Astrocyte (in vitro differentiated cells and primary cell): ENCODE measurements at regions not wholly inside any gene's neighbourhood (a gene's known extent, or its start where the extent isn't known, plus 50 kb on each side); places are given as distances from the start of the nearest gene placed in this dataset.

Experiments
- DNase-seq: peaks from one replicate; pipeline ENCODE4 v3.0.0-alpha.2; 2010; ENCODE audit warnings: low read depth
- FAIRE-seq: peaks from 2 replicates; lab custom pipeline; 2011; peaks lifted over from hg19 to GRCh38; lab: Jason Lieb, UNC
- H2AFZ ChIP-seq: 2 replicates; pipeline ENCODE4 v1.6.0; 2012; ENCODE audit warnings: low read depth, low read length, inconsistent platforms
- H3K27ac ChIP-seq: 2 replicates; pipeline ENCODE4 v1.5.1; 2011; ENCODE audit warnings: low read depth, low read length, inconsistent platforms
- H3K27me3 ChIP-seq: 2 replicates; pipeline ENCODE4 v1.6.0; 2011; ENCODE audit warnings: low read length, inconsistent platforms; ENCODE audit not compliant: insufficient read depth
- H3K36me3 ChIP-seq: 2 replicates; pipeline ENCODE4 v1.5.1; 2011; ENCODE audit warnings: low read length, inconsistent platforms; ENCODE audit not compliant: insufficient read depth
- H3K4me1 ChIP-seq: 2 replicates; pipeline ENCODE4 v1.5.1; 2011; ENCODE audit warnings: low read length, inconsistent platforms; ENCODE audit not compliant: insufficient read depth
- H3K4me2 ChIP-seq: 2 replicates; pipeline ENCODE4 v1.6.0; 2012; ENCODE audit warnings: low read length, inconsistent platforms
- H3K4me3 ChIP-seq: 2 replicates; pipeline ENCODE4 v1.5.1; 2011; ENCODE audit warnings: low read depth, mild to moderate bottlenecking, low read length, inconsistent platforms; ENCODE audit not compliant: insufficient read depth
- H3K79me2 ChIP-seq: 2 replicates; pipeline ENCODE4 v1.6.0; 2012; ENCODE audit warnings: mild to moderate bottlenecking, low read length, inconsistent platforms; ENCODE audit not compliant: insufficient read depth
- H3K9ac ChIP-seq: 2 replicates; pipeline ENCODE4 v1.6.0; 2012; ENCODE audit warnings: mild to moderate bottlenecking, low read length, inconsistent platforms
- H3K9me3 ChIP-seq: 2 replicates; pipeline ENCODE4 v1.5.1; 2012; ENCODE audit warnings: low read depth, mild to moderate bottlenecking, low read length, inconsistent platforms; ENCODE audit not compliant: insufficient read depth
- H4K20me1 ChIP-seq: 2 replicates; pipeline ENCODE4 v1.6.0; 2012; ENCODE audit warnings: low read length, inconsistent platforms; ENCODE audit not compliant: insufficient read depth
- H3K27ac Mint-ChIP-seq: one replicate; pipeline ENCODE4 v1.8.0; 2021; ENCODE audit warnings: mild to moderate bottlenecking, mixed read lengths; ENCODE audit not compliant: unreplicated experiment
- H3K27me3 Mint-ChIP-seq: one replicate; pipeline ENCODE4 v1.8.0; 2021; ENCODE audit warnings: low read depth, mixed read lengths; ENCODE audit not compliant: unreplicated experiment
- H3K36me3 Mint-ChIP-seq: one replicate; pipeline ENCODE4 v1.8.0; 2021; ENCODE audit warnings: low read depth, mixed read lengths; ENCODE audit not compliant: unreplicated experiment
- H3K4me1 Mint-ChIP-seq: one replicate; pipeline ENCODE4 v1.8.0; 2021; ENCODE audit warnings: low read depth, mixed read lengths; ENCODE audit not compliant: unreplicated experiment
- H3K4me3 Mint-ChIP-seq: one replicate; pipeline ENCODE4 v1.8.0; 2021; ENCODE audit warnings: mild to moderate bottlenecking, moderate library complexity, mixed read lengths; ENCODE audit not compliant: unreplicated experiment
- H3K9me3 Mint-ChIP-seq: one replicate; pipeline ENCODE4 v1.8.0; 2021; ENCODE audit warnings: mild to moderate bottlenecking, mixed read lengths; ENCODE audit not compliant: unreplicated experiment
- EZH2 ChIP-seq: IDR thresholded peaks from 2 replicates; pipeline ENCODE4 v1.6.1; 2012; ENCODE audit warnings: mild to moderate bottlenecking, low read length, inconsistent platforms; ENCODE audit not compliant: insufficient read depth
- TF ChIP-seq, protein P1 (sequence below): IDR thresholded peaks from 2 replicates; pipeline ENCODE4 v1.5.1; 2011; ENCODE audit warnings: low read depth, mild to moderate bottlenecking, inconsistent platforms, low read length, moderate library complexity; ENCODE audit not compliant: insufficient read depth

DNA sequence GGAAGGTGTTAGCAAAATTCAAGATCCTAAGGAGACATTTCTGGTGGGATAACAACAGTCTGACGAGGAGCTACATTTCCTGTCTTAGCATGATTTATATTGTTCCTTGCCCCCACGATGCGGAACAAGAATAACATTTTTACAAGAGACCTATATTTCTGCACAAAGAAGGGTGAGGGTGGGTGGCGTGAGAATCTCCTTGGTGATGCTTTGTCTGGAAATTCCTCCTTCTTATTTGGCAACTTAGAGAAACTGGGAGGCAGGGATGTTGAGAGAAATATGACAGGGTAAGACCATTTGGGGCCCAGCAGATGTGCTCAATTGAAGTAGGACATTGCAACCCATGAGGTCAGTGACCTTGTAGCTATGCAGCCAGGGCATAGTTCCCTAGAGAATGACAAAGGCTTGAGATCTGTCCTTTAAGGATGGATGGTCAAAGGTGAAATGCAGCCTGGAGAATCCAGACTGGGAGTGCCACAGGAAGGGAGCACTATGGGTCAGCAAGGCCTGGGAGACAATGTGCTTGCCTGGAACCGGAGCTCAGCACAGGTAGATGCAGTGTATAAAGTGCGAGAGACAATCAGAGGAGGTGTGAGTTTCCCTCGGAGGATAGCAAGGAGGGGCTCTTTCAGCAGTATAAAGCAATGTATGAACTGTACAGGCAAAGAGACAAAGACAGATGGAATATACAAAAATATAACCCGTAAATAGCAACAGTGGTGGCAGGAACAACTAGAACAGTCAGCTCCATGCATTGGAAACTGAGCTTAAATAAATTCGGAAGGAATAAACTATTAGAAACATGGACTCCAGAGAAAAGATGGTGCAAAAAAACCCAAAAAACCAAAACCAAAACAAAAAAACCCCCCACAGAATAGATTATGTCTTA, 317.6 kb upstream of the TBL1XR1 start:
- TF ChIP-seq, protein P1, sequence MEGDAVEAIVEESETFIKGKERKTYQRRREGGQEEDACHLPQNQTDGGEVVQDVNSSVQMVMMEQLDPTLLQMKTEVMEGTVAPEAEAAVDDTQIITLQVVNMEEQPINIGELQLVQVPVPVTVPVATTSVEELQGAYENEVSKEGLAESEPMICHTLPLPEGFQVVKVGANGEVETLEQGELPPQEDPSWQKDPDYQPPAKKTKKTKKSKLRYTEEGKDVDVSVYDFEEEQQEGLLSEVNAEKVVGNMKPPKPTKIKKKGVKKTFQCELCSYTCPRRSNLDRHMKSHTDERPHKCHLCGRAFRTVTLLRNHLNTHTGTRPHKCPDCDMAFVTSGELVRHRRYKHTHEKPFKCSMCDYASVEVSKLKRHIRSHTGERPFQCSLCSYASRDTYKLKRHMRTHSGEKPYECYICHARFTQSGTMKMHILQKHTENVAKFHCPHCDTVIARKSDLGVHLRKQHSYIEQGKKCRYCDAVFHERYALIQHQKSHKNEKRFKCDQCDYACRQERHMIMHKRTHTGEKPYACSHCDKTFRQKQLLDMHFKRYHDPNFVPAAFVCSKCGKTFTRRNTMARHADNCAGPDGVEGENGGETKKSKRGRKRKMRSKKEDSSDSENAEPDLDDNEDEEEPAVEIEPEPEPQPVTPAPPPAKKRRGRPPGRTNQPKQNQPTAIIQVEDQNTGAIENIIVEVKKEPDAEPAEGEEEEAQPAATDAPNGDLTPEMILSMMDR = no peak
- no peak for TF ChIP-seq EZH2
- H3K9me3 Mint-ChIP-seq = peaks cover 4% of the 10 kb centered on the region
- H3K27me3 Mint-ChIP-seq = peaks cover 8% of the 10 kb centered on the region
- FAIRE-seq = no peak
- no peaks in the 10 kb centered on the region for H4K20me1 ChIP-seq
- no peak overlapping the region for H3K4me3 Mint-ChIP-seq
- H3K4me1 ChIP-seq = peaks cover 15% of the 10 kb centered on the region
- no peaks in the 10 kb centered on the region for H3K36me3 ChIP-seq
- H3K9ac ChIP-seq = no peak overlapping the region
- no peaks in the 10 kb centered on the region for H3K36me3 Mint-ChIP-seq
- no peak overlapping the region for H3K4me3 ChIP-seq
- DNase-seq = no peak
- H3K27ac ChIP-seq = no peak overlapping the region
- no peak overlapping the region for H3K27ac Mint-ChIP-seq
- no peak overlapping the region for H2AFZ ChIP-seq
- H3K4me2 ChIP-seq = no peak overlapping the region
- H3K27me3 ChIP-seq = no peaks in the 10 kb centered on the region
- peaks cover 7% of the 10 kb centered on the region for H3K4me1 Mint-ChIP-seq
- H3K79me2 ChIP-seq = no peaks in the 10 kb centered on the region
- no peaks in the 10 kb centered on the region for H3K9me3 ChIP-seq

DNA sequence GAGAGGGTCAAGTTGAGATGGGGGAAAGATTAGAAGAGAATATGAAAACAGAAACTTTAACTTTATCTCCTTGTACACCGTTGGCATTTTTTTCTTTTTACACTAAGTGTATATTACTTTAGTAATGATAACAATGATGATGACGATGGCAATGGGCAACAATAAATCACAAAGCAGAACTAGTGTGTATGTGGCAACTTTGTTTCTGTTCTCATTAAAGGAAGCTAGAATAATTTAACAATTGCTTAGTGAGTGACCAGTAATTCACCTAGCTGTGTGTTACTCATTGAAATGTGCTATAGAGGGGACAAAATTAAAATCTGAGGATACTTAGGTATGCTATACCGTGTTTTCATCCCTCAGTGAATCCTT, 318.5 kb upstream of the TBL1XR1 start:
- Histone ChIP-seq H3K27me3 (no peaks in the 10 kb centered on the region), H3K36me3 (no peaks in the 10 kb centered on the region), H3K9me3 (no peaks in the 10 kb centered on the region), H3K9ac (peak overlapping the region; percentile 11), H4K20me1 (no peaks in the 10 kb centered on the region), H3K4me1 (peaks cover 15% of the 10 kb centered on the region), H3K27ac (peak overlapping the region; percentile 49), H2AFZ (peak overlapping the region; percentile 64), H3K79me2 (no peaks in the 10 kb centered on the region), H3K4me2 (peak overlapping the region; percentile 58), H3K4me3 (no peak overlapping the region)
- DNase-seq = no peak
- peaks cover 7% of the 10 kb centered on the region for H3K4me1 Mint-ChIP-seq
- no peak overlapping the region for H3K27ac Mint-ChIP-seq
- no peak for FAIRE-seq
- H3K9me3 Mint-ChIP-seq = peaks cover 4% of the 10 kb centered on the region
- H3K4me3 Mint-ChIP-seq = no peak overlapping the region
- H3K36me3 Mint-ChIP-seq = no peaks in the 10 kb centered on the region
- peaks cover 8% of the 10 kb centered on the region for H3K27me3 Mint-ChIP-seq
- TF ChIP-seq EZH2 = no peak
- TF ChIP-seq, protein P1 = no peak
